Endothelial cell of umbilical vein (primary cell): ENCODE measurements at regions not wholly inside any gene's neighbourhood (a gene's known extent, or its start where the extent isn't known, plus 50 kb on each side); places are given as distances from the start of the nearest gene placed in this dataset.

ENCODE experiments used
- BruUV-seq: library from RNA; stranded (reverse); fragments of 400-500 nt; replicated peaks from 2 replicates; lab custom pipeline; 2021; lab: Mats Ljungman, UMichigan
- CTCF ChIA-PET: fragments of 300-600, 350-600 bp; sonication (Branson Sonifier 250); formaldehyde crosslinking; loops from one replicate; lab custom pipeline; 2021; ENCODE audit warnings: antibody characterized with exemption, inconsistent platforms; lab: Charles Lee
- POLR2A ChIA-PET: fragments of 300-600, 350-600 bp; sonication (Branson Sonifier 250); formaldehyde crosslinking; loops from one replicate; lab custom pipeline; 2021; ENCODE audit warnings: antibody characterized with exemption, inconsistent platforms; lab: Charles Lee
- DNase-seq: peaks from one replicate; pipeline ENCODE4 v3.0.0-alpha.2; 2011; ENCODE audit warnings: low read depth, low spot score
- FAIRE-seq: peaks from 2 replicates; lab custom pipeline; 2011; peaks lifted over from hg19 to GRCh38; lab: Jason Lieb, UNC
- H2AFZ ChIP-seq: 2 replicates; pipeline ENCODE4 v1.6.0; 2012; ENCODE audit warnings: low read depth, low read length, control low read depth, inconsistent platforms
- H3K27ac ChIP-seq: 2 replicates; pipeline ENCODE4 v1.5.1; 2011; ENCODE audit warnings: low read depth, mild to moderate bottlenecking, control low read depth, low read length, moderate library complexity; ENCODE audit not compliant: insufficient read depth
- H3K27me3 ChIP-seq, 2 experiments: 2 replicates each; pipeline versions ENCODE4 v1.6.0 to v1.6.1; 2011; ENCODE audit warnings: low read length in 2 of 2, mixed read lengths in 1 of 2; ENCODE audit not compliant: control insufficient read depth in 2 of 2, insufficient read depth in 2 of 2
- H3K36me3 ChIP-seq, 2 experiments: 2 replicates in 1 of 2; 3 replicates in 1 of 2; pipeline ENCODE4 v1.5.1; 2011; ENCODE audit warnings: low read length in 2 of 2, mild to moderate bottlenecking in 1 of 2, moderate library complexity in 1 of 2; ENCODE audit not compliant: control insufficient read depth in 2 of 2, insufficient read depth in 2 of 2; ENCODE audit errors: extremely low read depth in 1 of 2
- H3K4me1 ChIP-seq: 3 replicates; pipeline ENCODE4 v1.5.1; 2011; ENCODE audit warnings: mild to moderate bottlenecking, low read length; ENCODE audit not compliant: control insufficient read depth, insufficient read depth; ENCODE audit errors: extremely low read depth
- H3K4me2 ChIP-seq: 2 replicates; pipeline ENCODE4 v1.6.1; 2011; ENCODE audit warnings: low read length, control low read depth, mixed read lengths; ENCODE audit not compliant: insufficient read depth
- H3K4me3 ChIP-seq, 3 experiments: fragments of 200-600 bp in 1 of 3; sonication (generic), shearing (Covaris generic) in 1 of 3; replicated peaks in 1 of 3; 2 replicates each; pipeline ENCODE4 v1.5.1; 2011 to 2016; ENCODE audit warnings: control low read depth in 3 of 3, low read length in 3 of 3, mild to moderate bottlenecking in 2 of 3, inconsistent platforms in 1 of 3, low read depth in 1 of 3, moderate library complexity in 1 of 3; ENCODE audit not compliant: insufficient read depth in 1 of 3
- H3K79me2 ChIP-seq: 2 replicates; pipeline ENCODE4 v1.6.0; 2012; ENCODE audit warnings: low read length, inconsistent platforms; ENCODE audit not compliant: control insufficient read depth, insufficient read depth
- H3K9ac ChIP-seq: replicated peaks from 2 replicates; pipeline ENCODE3; 2011; ENCODE audit warnings: low read length, control low read depth; ENCODE audit not compliant: insufficient read depth; ENCODE audit errors: extremely low read depth
- H3K9me1 ChIP-seq: replicated peaks from 3 replicates; pipeline ENCODE4 v1.6.0; 2011; ENCODE audit warnings: mild to moderate bottlenecking, low read length; ENCODE audit not compliant: control insufficient read depth, insufficient read depth; ENCODE audit errors: extremely low read depth
- H3K9me3 ChIP-seq: replicated peaks from 2 replicates; pipeline ENCODE4 v1.5.1; 2012; ENCODE audit warnings: low read length, inconsistent platforms; ENCODE audit not compliant: control insufficient read depth, insufficient read depth
- H4K20me1 ChIP-seq: replicated peaks from 2 replicates; pipeline ENCODE3; 2011; ENCODE audit warnings: mild to moderate bottlenecking, low read length; ENCODE audit not compliant: control insufficient read depth, insufficient read depth; ENCODE audit errors: extremely low read depth
- CTCF ChIP-seq, 2 donors: IDR thresholded peaks; 1 replicate in 1 of 2; 2 replicates in 1 of 2; pipeline ENCODE4 v1.5.1; 2011; ENCODE audit warnings: low read length in 2 of 2, mild to moderate bottlenecking in 2 of 2, moderate library complexity in 2 of 2, control low read depth in 1 of 2, inconsistent platforms in 1 of 2, low read depth in 1 of 2; ENCODE audit not compliant: insufficient read depth in 1 of 2; ENCODE audit errors: extremely low read depth in 1 of 2
- EZH2 ChIP-seq: IDR thresholded peaks from 2 replicates; pipeline ENCODE4 v1.6.1; 2012; ENCODE audit warnings: borderline replicate concordance, low read depth, mild to moderate bottlenecking, moderate library complexity, low read length, inconsistent platforms; ENCODE audit not compliant: severe bottlenecking
- FOS ChIP-seq: IDR thresholded peaks from 2 replicates; pipeline ENCODE4 v1.6.1; 2011; ENCODE audit warnings: mild to moderate bottlenecking, low read length, moderate library complexity, borderline replicate concordance; ENCODE audit not compliant: insufficient read depth
- GATA2 ChIP-seq: IDR thresholded peaks from 2 replicates; pipeline ENCODE4 v1.7.0; 2011; ENCODE audit warnings: low read depth, mild to moderate bottlenecking, moderate library complexity, mixed read lengths, low read length; ENCODE audit not compliant: insufficient read length, insufficient read depth
- JUN ChIP-seq: IDR thresholded peaks from 2 replicates; pipeline ENCODE4 v1.6.1; 2011; ENCODE audit warnings: borderline replicate concordance, low read depth; ENCODE audit not compliant: insufficient read length, insufficient read depth
- MAX ChIP-seq: IDR thresholded peaks from 2 replicates; pipeline ENCODE4 v1.6.1; 2011; ENCODE audit not compliant: insufficient read depth, insufficient read length
- MYC ChIP-seq: IDR thresholded peaks from one replicate; pipeline ENCODE4 v1.6.1; 2011; ENCODE audit warnings: mild to moderate bottlenecking, low read depth, low read length
- POLR2A ChIP-seq: IDR thresholded peaks from 2 replicates; pipeline ENCODE4 v1.6.1; 2012; ENCODE audit warnings: low read depth, mild to moderate bottlenecking, control low read depth, low read length
- POLR2AphosphoS5 ChIP-seq: IDR thresholded peaks from 2 replicates; pipeline ENCODE4 v1.6.1; 2012; ENCODE audit warnings: low read depth, mild to moderate bottlenecking, control low read depth, low read length, moderate library complexity; ENCODE audit not compliant: insufficient read depth
- dilution Hi-C: fragments of 300-500 bp; cut with MboI; formaldehyde crosslinking; loops from one replicate; pipeline ENCODE4 v1.15.0; 2019; ENCODE audit warnings: low sequenced_read_pairs; ENCODE audit not compliant: extremely low pct_ligation_motif_present
- intact Hi-C: fragments of 100-400 bp; cut with micrococcal nuclease; formaldehyde crosslinking; loops from one replicate; pipeline ENCODE4 v1.10.0; 2022

DNA sequence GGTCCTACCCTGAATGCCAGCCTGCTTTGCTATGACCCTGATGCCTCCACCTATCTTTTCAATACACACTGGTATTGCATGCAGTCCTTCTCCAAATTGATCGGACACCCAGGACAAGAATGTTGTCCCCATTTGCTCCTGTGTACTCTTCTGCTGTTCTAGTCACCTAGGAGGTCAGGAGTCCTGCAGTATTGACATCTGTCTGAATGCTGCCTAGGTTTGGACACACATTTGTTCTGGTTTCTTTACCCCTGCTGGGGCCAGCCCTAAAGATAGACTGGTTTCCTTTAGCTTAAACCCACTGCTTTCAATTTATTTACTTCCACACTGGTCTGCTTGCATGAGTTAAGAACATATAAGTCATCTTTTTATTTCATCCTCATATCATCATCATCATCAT is 167.0 kb upstream of the CCN2 start:
- BruUV-seq = no TSS peak

DNA sequence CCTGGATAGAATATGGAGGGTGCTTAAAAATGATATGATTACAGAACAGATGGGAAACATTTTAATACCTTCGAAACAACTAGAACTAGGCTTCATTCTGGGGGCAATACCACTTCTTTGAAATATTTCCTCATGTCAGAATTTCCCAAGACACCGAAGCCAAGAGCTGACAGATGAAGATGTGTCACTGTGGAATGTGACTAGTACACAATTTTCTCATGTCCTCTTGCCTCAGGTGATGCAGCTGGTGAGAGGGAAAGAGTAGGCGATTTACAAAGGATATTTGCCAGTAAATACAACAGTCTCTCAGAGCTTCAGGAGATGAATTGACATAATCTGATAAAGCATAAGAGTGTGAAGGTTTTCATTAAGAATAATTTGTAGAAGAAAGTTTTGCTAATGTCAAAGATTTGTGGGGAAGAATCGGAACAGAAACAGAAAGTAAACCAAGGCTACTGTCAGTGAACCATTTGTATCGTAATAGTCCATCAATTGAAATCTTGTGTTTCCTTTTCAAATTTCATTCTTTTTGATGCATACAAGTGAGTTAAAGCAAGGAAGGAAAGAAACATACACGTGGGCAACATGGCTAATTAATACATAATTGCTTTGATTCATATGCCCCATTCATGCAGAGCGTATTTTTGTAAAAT is 164.7 kb upstream of the CCN2 start:
- ChIA-PET CTCF (interaction anchor here (0.6 to 2.9 kb wide), 9 partner anchors 8 to 164 kb away, joined by 3 to 10 read pairs (median 5); no protein-coding TSS in a partner anchor), POLR2A (interaction anchor here (0.8 kb wide), 1 partner anchor 136 kb away, joined by 4 read pairs; no protein-coding TSS in a partner anchor)
- intact Hi-C loops = no loop called here
- Histone ChIP-seq H3K36me3 (no peaks in the 10 kb centered on the region), H3K4me2 (peak overlapping the region; percentile 91), H4K20me1 (no peaks in the 10 kb centered on the region), H3K4me3 (peak overlapping the region in 2 of 3 experiments; percentile 45 to 61), H3K9me3 (no peaks in the 10 kb centered on the region), H3K9ac (peak overlapping the region; percentile 35), H3K79me2 (no peaks in the 10 kb centered on the region), H3K27me3 (no peaks in the 10 kb centered on the region), H3K4me1 (peaks cover 12% of the 10 kb centered on the region), H3K27ac (peak overlapping the region; percentile 4), H3K9me1 (no peaks in the 10 kb centered on the region), H2AFZ (peak overlapping the region; percentile 63)
- dilution Hi-C loops = no loop called here
- TF ChIP-seq POLR2AphosphoS5 (no peak), EZH2 (no peak), FOS (no peak), MAX (no peak), MYC (no peak), POLR2A (no peak), JUN (no peak), CTCF (IDR thresholded peaks at IDR 0.05; ENCODE audit: extremely low read depth in 1 of 2, insufficient read depth in 1 of 2, low read depth in 1 of 2, low read length in 2 of 2) (no peak), GATA2 (no peak)
- BruUV-seq = no TSS peak
- DNase-seq = peak; percentile 54
- FAIRE-seq = peak; percentile 48

More for the DNA sequence above, 167.0 kb upstream of the CCN2 start:
- DNase-seq (no peak), FAIRE-seq (no peak)
- H3K4me1 ChIP-seq = peaks cover 12% of the 10 kb centered on the region
- dilution Hi-C loops = no loop called here
- H3K9me3 ChIP-seq = no peaks in the 10 kb centered on the region
- H3K27me3 ChIP-seq = no peaks in the 10 kb centered on the region
- no peak overlapping the region for H2AFZ ChIP-seq
- H3K79me2 ChIP-seq = no peaks in the 10 kb centered on the region
- H4K20me1 ChIP-seq = no peaks in the 10 kb centered on the region
- intact Hi-C loops = no loop called here
- H3K27ac ChIP-seq = no peak overlapping the region
- POLR2A ChIA-PET = interaction anchor here (1.0 kb wide), 1 partner anchor 167 kb away, joined by 3 read pairs; the partner anchor contains the start of gene CCN2
- no peak overlapping the region for H3K9ac ChIP-seq
- H3K36me3 ChIP-seq = no peaks in the 10 kb centered on the region
- TF ChIP-seq GATA2 (no peak), POLR2AphosphoS5 (no peak)
- no peaks in the 10 kb centered on the region for H3K9me1 ChIP-seq
- no peak overlapping the region for H3K4me2 ChIP-seq
- CTCF ChIA-PET = no interaction called here
- no peak overlapping the region for H3K4me3 ChIP-seq
